Amniotic stem cell (primary cell): ENCODE measurements at regions not wholly inside any gene's neighbourhood (a gene's known extent, or its start where the extent isn't known, plus 50 kb on each side); places are given as distances from the start of the nearest gene placed in this dataset.
"Not testable (repeated sequence)": the region's sequence is repeated elsewhere in the genome, so short reads cannot be mapped to it uniquely, and the experiment has no call there.

Experiments
- DNase-seq: peaks from one replicate; lab custom pipeline; 2025; lab: John Stamatoyannopoulos, UW

DNA sequence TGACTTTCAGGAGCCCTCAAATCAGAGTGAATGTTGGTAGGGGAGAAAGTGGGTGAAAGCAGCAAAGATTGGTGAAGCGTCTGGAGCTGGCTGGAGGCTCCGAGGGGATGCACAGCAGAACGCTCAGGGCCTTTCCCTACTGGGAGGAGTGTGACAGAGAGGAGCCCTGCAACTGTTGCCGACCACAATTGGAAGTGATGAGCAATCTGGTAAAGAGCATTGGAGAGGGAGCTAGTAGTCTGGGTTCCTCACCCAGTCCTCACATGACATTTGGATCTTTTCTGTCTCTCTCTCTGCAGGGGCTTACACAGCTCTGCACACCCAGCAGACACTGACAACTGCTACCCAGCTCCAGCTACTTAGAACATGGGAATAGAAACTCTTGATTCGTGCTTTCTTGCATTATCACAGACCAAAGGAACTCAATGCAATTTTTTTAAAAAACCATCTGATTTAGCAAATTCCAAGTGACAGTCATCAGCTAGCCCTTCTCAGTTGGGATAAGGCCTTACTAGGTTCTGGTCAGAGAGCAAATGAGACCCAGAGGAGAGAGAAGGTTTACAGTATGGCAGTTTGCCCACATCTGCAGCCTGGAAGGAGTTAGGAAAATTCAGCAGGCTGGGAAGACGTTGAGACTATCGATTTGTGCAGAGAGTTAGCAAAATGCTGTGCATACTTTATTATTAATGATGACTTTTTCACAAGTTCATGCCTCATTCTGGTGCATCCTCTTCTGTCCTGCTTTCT is 278.0 kb upstream of the PLET1 start:
- no peak for DNase-seq

DNA sequence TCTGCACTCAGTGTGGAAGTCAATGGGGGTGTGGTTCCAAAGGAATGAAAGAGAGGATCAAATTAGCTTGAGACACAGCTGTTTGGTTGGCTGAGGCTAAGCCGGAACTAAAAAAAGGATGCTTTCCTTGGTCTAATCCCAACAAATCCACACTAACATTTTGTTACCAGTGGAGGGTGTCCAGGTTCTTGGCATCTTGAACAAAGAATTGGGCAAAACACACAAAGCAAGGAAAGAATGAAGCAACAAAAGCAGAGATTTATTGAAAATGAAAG is 278.6 kb upstream of the PLET1 start:
- DNase-seq, result not testable (repeated sequence)

DNA sequence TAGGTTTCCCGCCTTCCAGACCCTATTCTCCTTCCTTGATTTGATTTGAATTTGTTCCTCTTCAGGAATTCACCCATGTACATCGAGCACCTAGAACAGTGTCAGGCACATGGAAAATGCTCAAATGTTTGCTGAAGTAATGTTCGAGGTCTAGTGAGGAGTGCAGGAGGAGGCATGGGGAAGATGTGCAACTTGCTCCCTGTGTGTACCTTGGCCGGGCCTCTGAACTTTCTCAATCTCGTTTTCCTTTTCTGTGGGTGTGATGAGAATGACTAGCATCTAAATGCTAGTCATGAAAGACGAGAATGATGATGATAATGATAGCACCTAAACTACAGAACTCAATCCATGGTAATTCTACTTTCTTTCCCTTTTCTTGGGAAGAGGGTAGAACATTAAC is 279.1 kb upstream of the PLET1 start:
- DNase-seq, result no peak

DNA sequence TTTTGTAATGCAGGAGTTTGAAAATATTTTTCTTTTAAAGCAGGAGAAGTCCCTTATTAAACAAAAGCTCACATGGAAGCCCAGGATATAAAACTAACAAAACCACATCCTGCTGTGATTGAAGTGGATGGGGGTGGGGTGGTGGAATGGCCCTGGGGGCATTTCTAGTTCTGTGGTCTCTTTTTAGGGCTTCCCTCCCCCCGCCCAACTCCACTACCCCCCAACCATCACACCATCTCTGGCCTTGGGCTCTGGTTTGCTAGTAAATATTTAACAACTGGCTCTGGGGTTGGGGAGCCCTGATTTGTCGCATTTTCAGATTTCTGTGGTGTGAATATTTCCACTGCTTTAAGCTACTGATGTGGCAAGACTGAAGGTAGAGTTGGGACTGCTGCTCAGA is 279.6 kb upstream of the PLET1 start:
- DNase-seq, result no peak

DNA sequence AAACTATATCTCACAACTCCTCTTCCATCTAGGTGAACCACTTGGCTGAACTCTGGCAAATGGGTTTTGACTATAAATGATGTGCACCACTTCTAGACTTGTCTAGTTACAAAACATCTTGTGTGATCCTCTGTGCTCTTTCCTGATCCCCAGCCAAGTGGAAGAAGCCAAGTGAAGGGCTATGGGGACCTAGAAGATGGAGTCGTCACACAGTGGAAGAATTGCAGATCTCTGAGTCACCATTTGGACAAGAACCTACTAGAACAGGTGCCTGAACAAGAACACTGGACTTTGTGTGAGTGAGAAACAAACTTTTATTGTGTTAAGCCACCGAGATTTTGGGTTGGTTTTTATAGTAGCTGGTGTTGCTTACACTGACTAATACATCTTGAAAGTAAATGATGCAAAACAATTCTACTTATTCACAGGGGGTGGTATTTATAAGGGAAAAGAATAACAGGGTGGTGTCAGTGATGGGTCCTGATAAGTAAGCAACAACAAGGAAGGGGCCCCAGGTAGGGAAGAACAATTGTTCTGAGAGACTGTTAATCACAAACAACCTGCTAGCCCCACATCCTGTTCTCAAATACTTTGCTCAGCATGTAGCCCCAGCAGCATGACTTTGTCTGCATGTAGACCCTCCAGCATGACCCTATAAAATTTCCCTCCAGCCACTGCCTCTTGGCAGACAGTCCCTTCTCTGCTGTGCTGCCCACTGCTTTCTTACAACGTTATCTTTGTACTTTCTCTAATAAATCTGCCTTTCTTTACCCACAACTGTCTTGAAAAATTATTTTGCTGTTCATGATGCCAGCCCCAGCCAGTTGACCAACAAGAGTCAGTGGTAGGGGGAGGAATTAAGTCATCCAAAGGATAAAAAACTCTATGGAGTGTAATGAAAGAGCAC is 280.7 kb upstream of the PLET1 start:
- DNase-seq, result no peak

DNA sequence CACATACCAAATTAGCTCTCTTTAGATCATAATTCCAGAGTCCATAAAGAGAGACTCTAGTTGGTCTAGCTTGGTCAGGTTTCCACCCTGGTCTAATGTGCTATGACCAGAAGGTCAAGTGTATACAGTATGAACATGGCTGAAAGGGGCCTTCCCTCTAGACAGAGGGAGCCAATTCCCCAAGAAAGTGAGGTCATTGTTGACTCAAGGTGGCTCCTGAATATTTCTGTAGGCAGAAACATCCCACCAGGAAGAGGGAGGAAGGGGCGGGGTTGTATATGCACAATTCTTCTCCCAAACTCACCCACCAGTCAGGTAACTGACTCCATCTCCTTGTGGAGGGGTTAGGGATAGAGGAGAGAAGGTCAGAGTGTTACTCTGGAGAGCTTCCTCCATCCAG is 281.8 kb upstream of the PLET1 start:
- DNase-seq, result no peak

DNA sequence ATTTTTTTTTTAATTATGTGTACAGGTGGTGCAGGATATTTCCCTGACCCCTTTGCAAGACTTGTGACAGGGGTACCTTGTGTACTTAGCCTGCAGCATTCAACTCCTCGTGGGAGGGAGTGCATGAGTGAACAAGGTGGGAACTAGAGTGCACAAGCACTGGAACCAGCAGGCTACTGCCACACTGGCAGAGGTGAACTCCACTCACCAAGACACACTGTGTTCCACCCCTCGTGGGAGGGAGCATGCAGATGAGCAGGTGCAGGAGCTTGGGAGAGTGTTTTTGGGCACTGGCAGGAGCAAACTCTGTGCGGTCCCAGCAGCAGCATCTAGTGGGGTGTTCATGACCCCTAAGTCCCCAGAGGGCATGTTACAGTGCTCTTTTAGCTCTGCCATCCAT is 282.7 kb upstream of the PLET1 start:
- no peak for DNase-seq

DNA sequence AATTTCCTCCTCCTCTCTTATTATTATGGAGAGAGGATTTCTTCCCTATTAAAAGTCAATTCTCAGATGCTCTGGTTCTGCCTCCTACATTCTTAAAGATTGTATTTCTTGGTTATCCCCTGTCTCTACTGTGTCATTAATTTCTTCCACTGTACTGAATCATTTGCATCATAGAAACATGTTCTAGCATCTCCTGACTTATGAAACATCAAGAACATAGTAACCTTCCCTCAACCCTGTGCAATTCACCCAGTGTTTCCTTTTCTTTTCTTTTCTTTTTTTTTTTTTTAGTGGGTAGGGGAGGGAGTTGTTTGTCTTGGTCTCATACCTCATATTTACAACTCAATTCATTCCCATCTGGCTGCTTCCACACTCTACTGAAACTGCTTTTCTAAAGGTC is 288.0 kb upstream of the PLET1 start:
- DNase-seq, result no peak

DNA sequence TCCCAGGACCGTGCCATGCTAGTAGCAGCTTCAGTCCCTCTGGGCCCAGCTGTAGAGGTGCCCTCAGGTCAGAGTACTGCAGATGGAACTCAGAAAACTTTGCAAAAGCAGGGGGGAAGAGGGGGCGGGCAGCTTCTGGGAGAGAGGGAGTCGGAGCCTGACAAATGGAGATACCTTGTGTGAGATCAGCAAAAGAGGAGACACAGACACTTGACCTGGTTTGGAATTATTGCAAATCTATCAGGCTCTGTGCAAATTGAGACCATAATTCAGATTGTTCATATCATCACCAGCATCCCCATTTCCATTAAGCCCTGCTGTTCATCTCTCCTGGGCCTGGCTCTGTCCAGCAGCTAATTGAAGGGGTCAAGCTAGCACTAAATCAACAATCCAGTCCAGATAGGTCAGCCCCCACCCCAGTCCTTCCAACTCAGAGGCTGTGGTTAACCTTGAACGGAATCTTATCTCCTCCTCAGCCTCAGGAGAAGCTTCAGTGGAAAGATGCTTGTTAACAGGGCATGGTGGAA is 292.6 kb upstream of the PLET1 start:
- DNase-seq, result no peak

DNA sequence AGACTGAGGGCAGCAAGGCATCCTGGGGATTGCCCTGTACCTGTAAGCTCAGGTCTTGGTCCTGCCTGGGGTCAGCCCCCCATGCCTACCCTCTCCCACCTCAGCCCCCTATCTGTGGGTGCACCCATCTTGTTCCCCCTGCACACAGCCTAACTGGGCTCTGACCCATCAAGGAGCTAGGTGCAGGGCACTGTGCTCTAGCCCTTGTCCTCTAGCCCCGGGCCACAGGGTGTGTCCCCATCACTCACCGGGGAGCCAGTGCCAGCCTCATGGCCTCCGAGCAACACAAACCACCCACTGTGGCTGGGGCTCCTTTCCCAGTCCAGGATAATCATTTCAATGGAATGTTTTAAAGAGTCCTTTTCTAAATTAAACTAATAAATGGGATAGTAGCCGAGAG is 293.9 kb upstream of the PLET1 start:
- DNase-seq, result no peak

DNA sequence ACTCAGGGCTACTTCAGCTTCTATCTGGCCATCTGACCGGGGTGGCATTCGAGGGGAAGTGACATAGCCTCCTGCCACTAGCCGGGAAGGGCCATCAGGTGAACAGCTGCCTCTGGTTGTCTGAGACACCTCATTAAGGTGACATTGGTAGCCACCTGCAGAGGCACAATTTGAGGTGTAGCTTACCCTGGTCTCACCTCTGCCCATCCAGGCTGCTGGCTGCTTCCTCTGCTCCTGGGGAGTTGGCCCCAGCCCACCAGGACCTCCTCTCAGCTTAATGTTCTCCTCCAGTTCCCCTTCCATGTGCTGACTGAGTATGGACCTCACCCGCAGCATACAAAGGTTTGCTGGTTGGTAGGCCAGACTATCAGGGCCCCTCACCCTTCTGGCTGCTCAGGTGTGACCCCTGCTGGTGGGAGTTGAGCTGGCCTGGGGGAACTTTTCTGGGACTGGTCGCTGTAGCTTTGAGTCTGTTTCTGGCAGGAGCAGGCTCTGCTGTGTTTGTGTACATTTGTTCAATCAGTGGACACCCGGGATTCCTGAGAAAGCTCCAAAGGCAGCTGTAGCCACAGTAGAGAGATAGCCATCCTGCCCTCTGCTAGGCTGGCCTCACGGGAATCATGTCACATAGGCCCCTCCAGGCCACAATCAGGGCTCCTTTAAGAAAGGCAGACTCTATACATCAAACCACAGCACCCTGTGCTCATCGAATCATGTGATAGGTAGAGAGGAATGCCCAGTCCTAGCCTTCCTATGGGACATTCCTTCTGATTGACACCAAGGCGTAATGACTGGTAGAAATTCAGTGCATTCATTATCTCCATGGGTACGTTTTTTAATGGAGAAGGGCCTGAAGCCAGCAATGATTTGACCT is 295.1 kb upstream of the PLET1 start:
- no peak for DNase-seq

DNA sequence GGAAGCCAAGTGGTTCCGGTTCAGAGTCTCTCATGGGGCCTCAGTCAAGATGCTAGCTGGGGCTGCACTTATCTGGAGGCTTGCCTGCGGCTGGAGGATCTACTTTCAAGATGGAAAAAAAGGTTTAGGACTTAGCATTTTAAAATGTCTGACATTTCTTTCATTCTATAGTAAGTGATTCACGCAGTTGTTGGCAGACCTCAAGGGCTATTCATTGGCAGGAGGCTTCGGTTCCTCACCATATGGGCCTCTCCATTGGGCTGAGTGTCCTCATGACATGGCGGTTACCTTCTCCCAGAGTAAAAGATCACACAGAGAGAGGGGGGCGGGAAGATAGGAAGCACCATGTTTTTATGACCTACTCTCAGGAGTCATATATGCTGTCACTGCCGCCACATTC is 298.0 kb upstream of the PLET1 start:
- DNase-seq, result no peak

DNA sequence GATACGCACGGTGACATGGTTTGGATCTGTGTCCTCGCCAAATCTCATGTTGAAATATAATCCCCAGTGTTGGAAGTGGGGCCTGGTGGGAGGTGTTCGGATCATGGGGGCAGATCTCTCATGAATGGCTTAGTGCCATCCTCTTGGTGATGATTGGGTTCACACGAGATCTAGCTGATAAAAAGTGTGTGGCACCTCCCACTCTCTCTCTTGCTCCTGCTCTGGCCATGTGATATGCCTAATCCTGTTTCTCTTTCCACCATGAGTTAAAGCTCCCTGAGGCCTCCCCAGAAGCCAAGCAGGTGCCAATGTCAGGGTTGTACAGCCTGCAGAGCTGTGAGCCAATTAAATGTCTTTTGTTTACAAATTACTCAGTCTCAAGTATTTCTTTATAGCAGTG is 303.1 kb upstream of the PLET1 start:
- no peak for DNase-seq

DNA sequence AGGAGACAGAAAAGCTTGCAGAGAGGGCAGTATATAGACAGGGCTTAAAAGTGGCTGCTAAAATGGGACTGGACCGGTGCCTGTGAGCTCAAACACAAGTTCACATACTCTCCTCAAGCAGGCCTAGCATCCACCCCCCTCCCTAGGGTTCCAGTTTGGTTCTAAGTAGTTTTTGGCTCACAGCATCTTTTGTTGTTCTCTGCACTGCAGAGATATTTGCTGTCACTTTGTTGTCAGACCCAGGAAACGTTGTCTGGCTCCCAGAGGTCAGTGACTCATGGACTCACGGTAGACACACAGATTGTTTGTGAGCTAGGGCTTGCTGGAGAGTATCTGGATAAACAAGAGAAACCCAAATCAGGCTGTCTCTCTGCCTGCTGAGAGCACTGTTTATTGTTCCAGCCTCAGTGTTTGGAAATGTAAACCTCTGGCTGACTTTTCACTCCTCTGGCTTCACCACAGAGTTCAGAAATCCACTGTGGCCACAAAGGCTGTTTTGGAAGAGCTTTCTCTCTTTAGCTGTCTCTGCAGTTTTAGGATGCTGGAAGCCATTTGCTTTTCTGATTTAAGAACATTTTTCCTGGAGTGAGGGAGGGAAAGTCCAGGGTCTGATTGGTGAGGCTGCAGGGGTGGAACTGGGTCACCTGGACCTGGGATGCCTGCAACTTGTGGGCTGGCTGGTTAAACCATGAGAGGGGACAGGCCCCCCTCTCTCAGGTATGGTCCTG is 303.7 kb upstream of the PLET1 start:
- DNase-seq, result no peak

DNA sequence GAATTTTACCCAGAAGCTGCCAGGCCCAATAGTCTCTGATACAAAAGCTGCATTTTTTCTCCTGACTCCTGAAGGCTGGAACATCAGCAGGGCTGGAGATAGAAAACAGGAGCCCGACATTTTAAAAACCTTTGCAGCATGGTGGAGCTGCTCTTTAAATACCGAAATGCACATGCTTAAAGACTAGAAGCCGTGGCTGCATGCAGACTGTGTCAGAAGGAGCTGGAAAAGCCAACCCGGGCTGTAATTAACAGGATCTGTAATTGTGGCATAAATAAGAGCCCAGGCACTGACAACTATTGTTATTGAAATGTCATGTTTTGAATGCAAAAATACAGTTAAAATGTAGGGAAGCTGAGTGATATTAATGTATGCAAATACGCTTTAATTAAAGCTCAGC is 304.9 kb upstream of the PLET1 start:
- DNase-seq, result no peak

DNA sequence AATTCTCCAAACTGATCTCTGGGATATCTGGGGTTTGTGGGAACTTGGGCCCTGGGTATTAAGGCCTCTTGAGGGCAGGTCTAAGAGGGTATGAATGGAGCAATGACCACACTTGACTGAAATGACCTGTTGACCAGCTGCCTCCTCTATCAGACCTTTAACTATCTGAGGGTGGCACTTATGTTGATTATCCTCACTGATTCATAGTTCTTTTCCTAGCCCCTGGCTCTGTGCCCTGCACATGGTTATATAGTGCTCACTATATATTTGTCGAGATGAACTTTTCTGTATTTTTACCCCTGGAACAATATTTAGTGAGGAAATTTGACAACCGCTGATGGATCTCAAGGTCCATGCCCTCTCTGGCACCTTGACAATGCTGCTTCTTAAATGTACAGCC is 305.5 kb upstream of the PLET1 start:
- DNase-seq, result no peak

DNA sequence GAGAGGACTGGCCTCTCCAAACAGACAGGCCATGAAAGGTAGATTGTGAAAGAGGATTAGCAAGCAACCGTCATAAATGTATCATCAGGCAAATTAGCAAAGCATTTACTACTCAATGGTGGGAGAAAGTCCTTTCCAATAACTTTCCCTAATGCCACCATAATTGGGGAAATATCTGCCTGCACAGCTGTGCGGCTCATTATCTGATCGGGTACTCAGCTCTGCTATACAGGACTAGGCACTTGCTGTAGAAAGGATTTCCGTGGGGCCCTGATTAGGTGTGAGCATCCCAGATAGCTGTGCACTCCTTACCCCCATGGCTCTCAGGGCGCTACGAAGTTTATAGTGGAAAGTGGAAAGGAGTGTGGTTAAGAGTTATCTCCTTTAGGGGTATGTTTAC is 309.7 kb upstream of the PLET1 start:
- no peak for DNase-seq

DNA sequence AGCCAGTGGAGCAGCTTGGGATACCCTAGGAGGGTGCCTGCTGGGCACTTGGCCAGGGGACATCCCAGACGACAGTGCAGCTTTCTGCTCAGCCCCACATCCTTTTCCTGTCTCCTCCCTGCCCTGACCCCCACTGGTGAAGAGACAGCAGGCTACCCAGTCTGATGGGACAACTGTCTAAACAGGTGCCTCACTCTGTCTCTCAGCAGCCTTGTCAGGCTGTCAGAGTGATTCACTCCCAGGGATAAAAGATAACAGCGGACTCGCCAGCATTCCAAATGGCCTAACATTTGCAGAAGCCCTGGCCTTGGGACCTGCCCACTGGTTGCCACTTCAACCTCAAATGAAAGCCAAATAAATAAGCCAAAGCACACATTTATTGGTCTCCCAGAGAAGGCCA is 318.6 kb upstream of the PLET1 start:
- no peak for DNase-seq

DNA sequence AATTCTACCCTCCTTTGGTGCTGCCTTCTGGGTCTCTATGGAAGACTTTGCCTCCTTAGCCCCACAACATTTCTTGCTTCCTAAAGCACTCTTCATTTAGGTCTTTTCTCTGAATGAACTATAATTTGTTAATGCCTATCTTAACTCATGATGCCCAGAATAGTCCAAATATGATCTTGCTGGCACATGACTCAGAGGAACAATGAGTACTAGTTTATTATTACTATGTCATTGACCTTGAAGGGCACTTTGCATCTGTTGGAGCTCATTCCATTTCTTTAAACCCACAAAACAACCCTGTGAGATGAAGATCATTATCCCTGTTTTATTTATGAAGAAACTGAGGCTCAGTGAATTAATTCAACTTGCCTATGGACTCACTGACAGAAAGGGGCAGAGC is 320.2 kb upstream of the PLET1 start:
- DNase-seq, result no peak

DNA sequence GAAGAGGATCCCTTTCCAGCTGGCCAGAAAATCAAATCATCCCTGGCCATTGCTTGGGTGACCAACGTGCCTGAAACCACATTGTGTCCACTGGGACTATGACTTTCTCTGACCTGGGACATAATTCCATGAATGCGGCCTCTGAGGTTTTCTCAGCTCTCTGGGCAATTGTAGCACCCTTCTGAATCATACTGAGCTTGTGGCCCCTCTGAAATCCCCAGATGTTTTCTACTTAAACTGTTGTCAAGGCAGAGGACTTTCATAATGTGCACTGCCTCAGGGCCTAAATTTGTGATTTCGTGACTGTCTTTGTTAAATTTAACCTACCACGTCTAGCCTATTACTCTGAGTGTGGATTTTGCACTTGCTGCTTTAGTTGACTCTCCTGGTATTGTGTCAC is 321.1 kb upstream of the PLET1 start:
- no peak for DNase-seq

DNA sequence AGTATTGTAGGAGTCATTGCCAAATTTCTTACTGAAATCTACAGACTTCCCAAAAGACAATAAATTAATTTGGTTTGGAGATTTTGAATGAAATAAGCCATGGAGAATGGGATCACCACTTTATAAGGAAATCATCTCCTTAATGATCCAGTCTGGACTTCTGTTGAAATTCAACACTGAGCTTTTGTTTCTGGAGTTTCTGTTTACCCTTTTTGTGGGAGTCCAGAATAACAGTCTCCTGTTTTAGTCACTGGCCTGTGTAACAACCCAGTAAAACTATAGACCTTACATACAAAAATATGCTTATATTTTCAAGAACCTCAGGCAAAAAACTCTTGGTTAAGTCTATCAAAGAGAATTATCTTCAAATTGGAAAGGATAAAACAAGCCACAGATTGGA is 321.7 kb upstream of the PLET1 start:
- no peak for DNase-seq
